HG03066 (cell line): ENCODE measurements at regions not wholly inside any gene's neighbourhood (a gene's known extent, or its start where the extent isn't known, plus 50 kb on each side); places are given as distances from the start of the nearest gene placed in this dataset.
"Not testable (repeated sequence)": the region's sequence is repeated elsewhere in the genome, so short reads cannot be mapped to it uniquely, and the experiment has no call there.

Experiments used
- ATAC-seq: cut with Tn5 transposase; IDR thresholded peaks from one replicate; pipeline ENCODE4 v1.9.1; 2021; ENCODE audit warnings: low read depth; ENCODE audit not compliant: unreplicated experiment

DNA sequence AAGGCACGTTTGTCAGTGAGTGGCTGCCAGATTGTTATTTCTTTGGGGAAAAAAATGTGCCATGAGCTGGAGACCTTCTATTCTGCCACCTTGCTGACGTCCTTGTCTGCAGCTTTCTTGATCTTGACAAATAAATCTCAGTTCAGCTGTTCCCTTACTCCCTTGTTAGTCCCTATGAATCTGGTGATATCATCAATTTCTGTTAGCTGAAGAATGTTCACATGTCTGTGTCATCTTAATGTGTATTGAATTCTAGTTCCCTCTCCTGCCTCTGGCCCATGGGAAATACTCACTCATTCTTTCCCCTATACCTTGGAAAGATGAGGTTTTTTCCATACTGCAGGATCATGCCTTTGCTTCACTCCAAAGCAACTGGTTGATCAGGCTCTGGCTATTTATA is 649.9 kb upstream of the API5 start:
- ATAC-seq = no peak

DNA sequence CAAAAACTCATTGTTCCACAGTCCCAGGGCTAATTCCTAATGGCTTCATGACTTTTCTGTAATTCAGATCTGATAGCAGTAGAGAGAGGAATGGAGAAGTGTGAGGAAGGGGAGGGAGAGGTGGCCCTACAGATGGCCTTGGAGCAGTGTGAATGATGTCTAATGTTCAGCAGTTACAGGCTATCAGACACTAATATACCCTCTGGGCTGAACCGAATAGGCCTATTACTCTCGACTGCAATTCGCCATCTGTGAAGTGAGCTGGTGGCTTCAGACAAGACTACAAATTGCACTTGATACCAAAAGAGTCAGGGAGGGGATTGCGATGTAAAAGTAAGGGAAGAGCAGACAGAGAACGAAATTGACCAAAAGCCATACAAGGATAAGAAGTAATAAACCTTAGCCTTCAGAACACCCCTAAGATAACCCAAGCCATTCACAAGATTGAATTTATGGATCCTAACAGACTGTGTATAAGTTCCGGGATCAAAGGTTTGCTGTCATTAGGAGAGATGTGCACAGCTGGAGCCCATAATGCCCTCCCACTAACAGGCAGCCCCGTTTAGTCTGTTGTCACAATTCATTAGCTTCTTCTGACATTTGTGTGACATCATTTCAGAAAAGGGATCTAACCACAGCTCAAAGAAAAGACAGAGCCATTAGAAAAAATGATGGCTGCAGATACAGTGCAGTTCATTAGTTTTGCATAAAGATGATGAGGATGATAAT is 642.4 kb upstream of the API5 start:
- ATAC-seq = no peak

DNA sequence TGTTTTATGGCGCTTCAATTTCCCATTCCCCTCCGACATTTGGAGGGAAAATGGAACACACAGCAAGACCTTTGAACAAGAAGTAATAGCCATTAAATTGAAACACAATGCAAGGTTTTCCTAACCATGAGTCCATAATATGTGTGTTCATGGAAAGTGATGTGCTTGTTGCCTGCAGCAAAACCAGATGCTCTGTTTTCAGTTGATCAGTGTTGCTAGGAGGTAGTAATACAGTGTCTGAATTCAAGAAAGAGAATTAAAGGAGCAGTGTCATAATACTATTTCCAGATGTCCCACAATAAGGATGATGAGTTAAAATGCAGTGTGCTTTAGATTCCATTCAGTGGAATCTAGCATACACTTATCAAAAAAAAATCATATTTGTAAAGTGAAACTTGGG is 637.4 kb upstream of the API5 start:
- ATAC-seq = no peak

DNA sequence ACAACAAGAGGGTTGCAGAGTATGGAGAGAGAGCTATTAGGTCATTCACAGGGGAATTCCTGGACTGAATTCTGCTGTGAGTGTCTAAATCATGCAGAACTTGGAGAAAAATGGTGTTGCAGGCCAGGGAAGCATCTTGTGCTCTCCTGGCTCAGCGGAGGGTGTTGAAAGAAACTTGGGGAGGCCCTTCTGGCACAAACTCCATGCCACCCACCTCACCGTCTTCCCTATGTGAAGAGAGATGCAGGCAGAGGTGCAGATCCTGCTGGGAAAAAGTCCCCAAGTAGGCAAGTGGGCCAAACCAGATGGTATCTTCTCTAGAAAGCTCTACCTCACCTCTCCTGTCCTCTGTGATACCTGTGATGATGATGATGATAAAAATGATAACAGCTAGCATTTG is 604.3 kb upstream of the API5 start:
- ATAC-seq = no peak

DNA sequence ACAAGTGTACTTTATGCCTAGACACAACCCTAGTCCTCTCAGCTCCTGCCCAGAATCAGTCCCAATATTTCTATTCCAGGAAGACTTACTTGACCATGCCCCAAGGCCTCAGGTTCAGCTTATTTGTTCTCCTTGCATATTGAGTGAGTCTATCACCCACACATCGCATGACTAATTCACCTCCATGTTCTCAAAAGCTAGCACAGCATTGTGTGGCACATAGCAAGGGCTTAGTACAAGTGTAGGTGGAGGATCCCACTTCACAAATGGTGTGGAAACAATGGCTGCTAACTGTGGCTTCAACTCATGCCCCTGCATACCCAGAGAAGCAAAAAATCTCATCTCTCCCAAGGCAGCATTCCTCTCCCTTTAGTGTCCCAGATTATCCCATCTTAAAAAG is 602.6 kb upstream of the API5 start:
- no peak for ATAC-seq

DNA sequence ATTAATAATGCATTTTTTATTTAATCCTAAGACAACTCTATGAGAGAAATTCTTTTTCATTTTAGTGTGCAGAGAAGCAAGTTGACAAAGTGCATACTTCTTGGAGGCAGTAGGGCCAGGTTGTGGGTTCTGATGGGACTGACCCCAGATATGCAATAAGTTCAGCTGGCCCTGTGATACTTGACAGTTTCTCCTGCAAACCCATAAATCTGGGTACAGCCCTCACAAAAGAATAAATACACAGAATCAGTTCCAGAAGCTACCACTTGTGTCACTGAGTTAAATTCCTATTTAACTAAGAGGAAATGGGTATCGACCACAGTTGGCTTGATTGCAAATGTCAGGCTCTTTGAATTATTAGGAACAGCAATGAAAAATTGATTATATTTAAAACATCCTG is 598.5 kb upstream of the API5 start:
- ATAC-seq = no peak

DNA sequence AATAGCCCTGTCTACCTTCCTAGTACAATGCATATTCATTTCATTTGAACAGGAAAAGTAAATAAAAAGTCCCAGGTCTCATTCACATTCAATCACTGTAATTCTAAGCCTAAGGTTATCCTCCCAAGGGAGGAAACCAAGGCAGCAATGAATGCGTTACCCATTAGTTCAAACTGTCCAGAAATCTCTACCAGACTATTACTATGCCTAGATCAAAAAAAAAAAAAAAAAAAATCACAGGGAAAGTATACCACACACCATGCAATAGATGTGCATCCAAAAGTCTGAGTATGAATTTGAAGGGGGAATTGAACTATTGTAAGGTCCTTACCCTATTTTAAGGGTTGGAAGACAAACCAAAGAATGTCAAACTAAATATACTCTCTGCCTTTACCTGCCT is 598.0 kb upstream of the API5 start:
- ATAC-seq = no peak

DNA sequence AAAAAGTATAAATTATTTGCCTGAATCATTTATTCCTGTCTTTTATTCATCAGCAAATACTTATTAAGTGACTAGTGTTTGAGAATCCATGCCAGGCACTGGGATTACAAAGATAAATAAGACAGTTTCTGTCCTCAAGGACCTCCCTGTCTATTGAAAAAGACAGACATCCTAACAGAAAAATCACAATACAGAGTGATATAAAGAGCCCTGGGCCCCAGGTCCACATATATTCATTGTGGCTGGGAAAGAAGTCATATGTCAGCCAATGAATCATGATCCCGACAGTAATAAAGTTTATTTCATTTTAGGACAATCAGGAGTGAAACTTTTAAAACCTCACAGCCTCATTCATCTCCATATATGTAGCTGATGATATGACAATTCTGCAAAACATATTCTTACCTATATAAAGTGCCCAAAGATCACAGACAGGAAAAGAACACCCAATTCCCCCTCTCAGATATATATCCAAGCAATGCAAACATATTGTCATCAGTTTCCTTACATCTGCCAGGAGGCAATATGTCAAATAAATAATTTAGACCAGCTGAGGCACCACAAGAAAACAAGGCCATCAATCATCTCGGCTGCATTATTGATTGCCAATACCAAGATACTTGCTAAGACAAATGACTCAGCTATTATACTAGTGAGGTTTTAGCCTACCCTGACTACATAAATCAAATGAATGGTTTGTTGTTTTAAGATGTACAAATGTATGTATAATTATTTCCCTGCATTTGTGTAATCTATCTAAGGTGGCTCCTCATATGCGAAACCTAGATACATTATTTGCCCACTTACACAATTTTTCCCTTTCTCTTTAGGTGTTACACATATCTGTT is 590.9 kb upstream of the API5 start:
- ATAC-seq = no peak

DNA sequence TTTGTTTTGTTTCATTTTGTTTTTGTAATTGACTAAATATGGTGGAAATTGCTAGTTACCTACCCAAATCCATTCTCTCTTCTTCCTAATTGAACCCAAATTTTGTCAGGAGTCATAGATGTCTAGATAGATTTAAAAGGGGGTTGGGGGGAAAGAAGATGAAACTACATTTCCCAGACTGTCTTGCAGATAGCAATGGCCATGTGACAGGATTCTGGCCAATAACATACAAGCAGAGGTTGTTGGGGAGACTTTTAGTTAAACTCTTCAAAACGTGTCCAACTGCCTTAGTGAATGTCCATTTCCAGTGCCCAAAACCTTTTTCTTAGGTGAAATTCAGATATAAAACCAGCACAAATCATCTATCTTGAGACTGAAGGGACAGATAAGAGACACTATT is 583.9 kb upstream of the API5 start:
- no peak for ATAC-seq

DNA sequence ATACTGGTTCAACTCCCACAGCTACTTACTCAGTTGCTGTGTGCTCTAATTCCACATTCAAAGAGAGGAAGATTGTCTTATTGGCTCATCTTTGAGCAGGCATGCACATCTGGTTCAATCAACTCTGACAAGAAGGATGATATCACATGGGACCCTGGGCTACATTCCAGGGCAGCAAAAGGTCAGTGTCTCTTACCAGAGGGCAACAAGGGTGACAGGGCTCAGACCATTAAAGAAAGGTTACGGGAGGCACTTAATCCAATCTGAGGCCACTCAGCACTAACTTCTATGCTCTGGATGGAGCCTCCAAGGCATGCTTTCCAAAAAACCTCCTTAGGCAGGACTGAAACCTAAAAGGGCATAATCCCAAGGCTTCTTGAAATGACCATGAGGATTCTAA is 549.4 kb upstream of the API5 start:
- ATAC-seq = no peak

DNA sequence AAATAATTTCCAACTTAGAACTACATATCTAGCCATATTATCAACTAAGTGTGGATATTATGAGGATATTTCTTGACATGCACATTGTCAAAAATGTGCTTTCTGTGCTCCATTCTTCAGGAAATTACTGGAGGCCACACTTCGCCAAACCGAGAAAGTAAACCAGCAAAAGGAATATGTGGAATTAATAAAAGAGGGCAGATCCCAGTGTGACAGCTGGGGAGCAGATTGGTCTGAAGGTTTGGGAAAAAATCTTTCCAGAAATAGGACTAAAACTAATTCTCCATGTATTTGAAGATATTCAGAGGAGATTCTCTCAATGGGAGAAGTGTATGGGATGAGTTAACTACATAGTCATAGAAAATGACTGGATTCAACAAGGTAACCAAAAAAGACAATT is 546.9 kb upstream of the API5 start:
- no peak for ATAC-seq

DNA sequence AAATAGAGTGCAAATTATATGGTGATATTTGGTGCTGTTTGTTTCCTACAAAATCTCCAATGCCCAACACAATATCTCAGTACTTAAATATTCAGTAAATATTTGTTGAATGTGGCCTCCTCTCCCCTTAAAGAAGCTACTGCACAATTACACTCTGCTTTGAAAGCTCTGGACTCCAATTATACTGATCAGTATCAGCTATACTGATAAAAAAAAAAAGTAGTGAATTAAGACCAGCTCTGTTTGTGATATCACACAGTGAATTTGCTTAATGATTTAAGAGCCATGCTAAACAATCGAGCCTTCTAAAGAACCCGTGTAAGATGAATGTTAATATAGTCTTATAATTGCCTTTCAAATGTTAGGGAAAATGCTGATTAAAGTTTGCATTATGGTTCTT is 543.2 kb upstream of the API5 start:
- no peak for ATAC-seq

DNA sequence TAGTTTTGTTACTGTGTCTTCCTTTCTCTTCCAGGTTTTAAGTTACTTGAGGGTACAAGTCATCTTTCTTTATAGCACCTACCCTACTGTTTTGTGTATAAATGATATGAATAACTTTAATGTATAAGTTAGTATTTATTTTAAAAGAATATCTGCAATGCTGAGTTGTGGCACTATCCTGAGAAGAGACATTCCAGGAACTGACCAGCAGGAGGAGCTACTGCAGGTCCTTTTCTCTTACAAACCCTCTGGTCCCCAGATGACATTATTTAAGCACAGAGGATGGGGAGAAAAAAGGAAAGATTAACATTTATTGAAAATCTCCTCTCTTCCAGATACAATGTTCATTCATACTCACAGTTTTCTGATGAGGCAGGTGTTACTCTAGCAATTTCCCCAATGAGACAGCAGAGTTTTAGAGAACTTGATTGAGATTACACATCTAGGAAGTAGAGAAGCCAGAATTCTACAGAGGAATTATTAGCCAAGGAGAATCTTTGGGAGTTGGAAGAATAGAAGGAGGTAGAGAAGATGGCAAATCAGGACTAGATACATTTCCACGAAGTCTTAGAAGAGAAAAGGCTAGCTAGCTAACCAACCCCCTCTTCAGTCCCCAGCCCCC is 541.2 kb upstream of the API5 start:
- peak; percentile 54 for ATAC-seq

DNA sequence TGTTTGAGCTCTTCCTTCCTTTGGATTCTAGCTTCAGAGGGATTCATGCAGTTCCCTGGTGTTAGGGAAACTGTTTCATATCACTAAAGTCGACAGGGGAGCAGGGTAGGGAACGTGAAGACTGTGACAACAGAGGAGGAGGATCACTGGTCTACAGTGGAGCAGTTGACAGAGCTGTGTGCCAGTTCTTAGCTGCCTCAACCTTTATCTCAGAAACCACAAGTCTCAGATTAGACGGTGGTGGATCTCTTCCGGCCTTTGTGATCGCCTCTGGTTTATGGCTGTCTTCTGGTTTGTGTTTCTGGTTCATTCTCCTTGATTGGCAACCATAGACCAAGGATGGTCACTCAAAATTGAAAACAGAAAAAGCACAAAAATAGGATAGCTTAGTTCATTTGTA is 538.9 kb upstream of the API5 start:
- ATAC-seq = no peak

DNA sequence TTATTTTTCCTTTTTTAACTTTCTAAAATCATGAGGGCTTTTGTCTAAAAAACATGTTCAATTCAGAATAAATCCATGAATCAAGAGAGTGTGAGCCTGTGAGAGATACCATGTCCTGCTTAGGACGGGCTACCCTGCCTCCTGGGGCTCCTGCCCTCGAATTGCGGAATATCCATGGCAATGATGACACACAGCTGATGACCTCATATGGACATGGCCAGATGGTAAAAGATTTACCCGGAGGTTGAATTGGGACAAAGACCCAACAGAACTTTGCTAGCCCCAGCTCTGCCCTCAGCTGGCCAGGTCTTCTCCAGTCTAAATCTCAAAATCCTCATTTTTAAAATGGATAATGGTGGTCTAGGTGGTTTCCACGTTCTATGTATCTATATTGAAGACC is 538.1 kb upstream of the API5 start:
- ATAC-seq = no peak

DNA sequence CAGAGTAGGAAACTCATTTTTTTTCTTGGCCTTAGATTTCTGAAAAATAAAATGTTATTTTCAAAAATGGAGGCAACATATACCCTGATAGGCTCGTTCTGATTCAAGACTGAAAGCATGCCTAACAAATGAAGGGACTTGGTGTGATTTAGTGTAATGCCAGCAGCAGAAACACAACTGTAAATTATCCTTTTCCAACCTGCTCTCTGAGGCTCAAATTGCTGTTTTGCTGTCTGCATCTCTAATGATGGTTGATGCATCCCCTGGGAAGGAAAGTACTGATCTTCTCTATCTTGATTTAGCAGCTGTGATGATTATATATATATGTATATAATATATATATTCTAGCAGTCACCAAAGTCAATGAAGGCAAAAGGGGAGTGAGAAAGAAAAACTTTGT is 537.2 kb upstream of the API5 start:
- no peak for ATAC-seq

DNA sequence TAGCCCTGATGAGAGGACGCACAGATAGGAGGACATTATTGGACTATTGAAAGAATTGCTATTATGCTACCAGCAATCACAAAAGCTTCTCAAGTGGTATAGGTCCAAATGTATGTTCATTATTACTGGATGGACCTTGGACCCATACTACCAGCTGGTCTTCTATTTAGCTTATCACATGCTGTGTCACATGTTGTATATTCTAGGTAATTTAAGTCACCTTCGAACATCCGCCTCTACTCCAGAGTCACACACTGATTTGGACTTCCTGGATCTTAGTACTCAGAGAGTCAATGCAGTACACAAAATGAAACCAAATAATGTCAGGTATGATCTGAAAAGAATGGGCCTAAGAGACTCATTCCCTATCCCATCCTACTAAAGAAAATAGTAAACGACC is 534.0 kb upstream of the API5 start:
- no peak for ATAC-seq

DNA sequence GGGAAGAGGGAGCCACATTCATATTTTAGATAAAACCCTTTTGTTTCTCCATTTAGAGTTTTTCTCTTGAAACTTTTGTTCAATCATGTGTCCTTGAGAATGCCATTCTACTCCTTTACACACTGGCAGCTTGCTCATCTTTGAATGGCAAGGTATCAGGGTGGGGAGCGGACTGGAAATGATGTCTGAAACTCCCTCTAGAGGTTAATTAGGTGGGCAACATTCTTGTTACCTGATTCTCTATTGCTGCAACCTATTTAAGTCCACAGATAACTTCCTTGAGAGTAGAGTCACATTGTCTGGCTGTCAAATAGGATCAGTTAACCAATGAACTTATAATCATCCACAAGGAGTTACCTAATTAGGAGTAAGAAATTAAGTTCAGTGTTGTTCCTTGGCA is 533.6 kb upstream of the API5 start:
- ATAC-seq = no peak

DNA sequence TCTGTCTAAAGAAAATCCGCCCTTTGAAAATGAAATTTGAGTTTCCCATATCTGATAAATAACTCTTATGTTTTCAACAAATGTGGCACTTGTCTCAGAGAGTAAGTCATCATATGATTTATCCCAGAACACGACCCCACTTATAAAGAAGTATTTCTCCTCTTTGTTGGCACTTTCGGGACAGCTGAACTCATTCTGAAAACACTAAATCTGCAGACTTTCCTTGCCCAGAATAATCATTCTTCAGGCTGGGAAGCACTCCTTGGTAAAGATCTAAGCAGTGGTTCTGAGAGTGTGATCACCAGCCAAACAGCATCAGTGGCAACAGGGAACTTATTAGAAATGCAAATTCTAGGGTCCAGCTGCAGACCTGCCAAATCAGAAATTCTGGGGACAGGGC is 532.2 kb upstream of the API5 start:
- no peak for ATAC-seq

DNA sequence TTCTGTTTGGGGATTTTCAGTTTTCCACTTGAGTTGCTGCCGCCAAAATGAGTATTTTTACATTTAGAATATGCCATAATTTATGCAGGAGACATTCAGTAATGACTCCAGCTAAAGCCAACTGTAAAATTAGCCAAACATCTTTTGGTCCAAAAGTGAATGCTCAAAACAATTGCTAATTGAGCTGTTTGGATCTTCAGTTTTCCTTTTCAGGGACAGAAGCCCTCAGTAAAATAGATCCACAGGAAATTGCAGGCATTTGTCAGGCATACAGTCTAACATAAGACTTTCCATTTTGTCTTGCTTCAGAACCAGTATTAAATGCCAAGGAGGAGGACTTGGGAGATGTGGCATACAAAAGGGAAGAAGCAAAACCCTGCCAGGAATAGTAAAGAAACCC is 524.8 kb upstream of the API5 start:
- no peak for ATAC-seq

DNA sequence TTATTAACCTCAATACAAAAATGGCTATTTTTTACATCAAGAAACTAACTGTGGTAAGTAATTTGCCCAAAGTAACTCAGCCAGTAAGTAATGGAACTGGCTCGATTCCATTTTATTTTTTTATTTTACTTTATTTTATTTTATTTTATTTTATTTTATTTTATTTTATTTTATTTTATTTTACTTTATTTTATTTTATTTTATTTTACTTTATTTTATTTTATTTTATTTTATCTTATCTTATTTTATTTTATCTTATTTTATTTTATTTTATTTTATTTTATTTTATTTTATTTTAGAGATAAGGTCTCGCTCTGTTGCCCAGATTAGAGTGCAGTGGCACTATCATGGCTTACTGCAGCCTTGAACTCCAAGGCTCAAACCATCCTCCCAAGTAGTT is 516.3 kb upstream of the API5 start:
- not testable (repeated sequence) for ATAC-seq

DNA sequence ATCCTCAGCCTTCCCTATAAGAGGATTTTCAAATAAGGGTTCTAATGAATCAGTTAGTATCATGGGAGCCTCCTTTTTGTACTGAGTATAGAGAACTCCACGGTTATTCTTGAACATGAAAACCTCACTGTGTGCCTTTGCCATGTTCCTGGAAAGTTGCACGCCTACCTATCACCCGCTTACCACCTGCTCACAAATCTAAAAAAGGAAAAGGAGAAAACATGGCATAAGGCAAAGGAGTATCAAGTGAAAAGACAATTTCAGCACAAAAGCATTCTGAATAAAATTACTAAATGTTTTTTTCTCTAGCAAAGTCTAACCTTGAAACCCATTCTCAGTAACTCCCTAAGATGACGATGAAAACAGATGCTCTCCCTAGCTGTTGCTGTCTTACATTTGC is 511.8 kb upstream of the API5 start:
- ATAC-seq = no peak
